GM10266 (cell line): ENCODE measurements at regions not wholly inside any gene's neighbourhood (a gene's known extent, or its start where the extent isn't known, plus 50 kb on each side); places are given as distances from the start of the nearest gene placed in this dataset.
"Not testable (repeated sequence)": the region's sequence is repeated elsewhere in the genome, so short reads cannot be mapped to it uniquely, and the experiment has no call there.

Source experiments
- DNase-seq: peaks from one replicate; pipeline ENCODE4 v3.0.0; 2012; ENCODE audit errors: extremely low spot score
- TF ChIP-seq, protein P1 (sequence below): IDR thresholded peaks from 2 replicates; pipeline ENCODE4 v1.5.1; 2012; ENCODE audit warnings: mild to moderate bottlenecking, low read depth; ENCODE audit not compliant: control insufficient read depth, insufficient read depth; ENCODE audit errors: missing control alignments

DNA sequence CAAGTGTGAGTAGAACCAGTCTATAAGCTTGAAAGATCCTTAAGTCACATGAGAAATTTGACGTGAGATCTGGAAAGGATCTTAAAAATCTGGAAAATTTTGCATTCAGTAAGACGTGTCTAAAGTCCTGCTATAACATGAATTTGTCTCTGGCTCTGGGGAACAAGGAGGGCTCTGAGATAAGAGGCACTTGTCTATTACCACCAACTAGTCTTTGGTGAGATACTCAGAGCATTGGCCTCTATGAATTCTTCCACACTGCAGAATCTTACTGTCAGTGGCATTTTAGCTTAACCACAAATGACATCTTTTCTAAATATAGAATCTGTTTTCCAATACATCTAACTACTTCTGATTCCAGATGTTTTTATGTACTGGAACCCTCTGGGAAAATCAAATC, 1504.5 kb downstream of the DPP10 start:
- no peak for DNase-seq
- TF ChIP-seq, protein P1, sequence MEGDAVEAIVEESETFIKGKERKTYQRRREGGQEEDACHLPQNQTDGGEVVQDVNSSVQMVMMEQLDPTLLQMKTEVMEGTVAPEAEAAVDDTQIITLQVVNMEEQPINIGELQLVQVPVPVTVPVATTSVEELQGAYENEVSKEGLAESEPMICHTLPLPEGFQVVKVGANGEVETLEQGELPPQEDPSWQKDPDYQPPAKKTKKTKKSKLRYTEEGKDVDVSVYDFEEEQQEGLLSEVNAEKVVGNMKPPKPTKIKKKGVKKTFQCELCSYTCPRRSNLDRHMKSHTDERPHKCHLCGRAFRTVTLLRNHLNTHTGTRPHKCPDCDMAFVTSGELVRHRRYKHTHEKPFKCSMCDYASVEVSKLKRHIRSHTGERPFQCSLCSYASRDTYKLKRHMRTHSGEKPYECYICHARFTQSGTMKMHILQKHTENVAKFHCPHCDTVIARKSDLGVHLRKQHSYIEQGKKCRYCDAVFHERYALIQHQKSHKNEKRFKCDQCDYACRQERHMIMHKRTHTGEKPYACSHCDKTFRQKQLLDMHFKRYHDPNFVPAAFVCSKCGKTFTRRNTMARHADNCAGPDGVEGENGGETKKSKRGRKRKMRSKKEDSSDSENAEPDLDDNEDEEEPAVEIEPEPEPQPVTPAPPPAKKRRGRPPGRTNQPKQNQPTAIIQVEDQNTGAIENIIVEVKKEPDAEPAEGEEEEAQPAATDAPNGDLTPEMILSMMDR: no peak

- DNase-seq: no peak
- TF ChIP-seq, protein P1: no peak
Measured at GRCh38 chr2:115976916-115977315, 1534.5 kb downstream of the DPP10 start.

- DNase-seq: no peak
- TF ChIP-seq, protein P1: no peak
Measured at GRCh38 chr2:115999039-115999438, 1556.6 kb downstream of the DPP10 start.

- DNase-seq: no peak
- TF ChIP-seq, protein P1: no peak
Measured at GRCh38 chr2:116023026-116023425, 1580.6 kb downstream of the DPP10 start.

- not testable (repeated sequence) for DNase-seq
Measured at GRCh38 chr2:116038758-116039157, 1596.3 kb downstream of the DPP10 start.

DNA sequence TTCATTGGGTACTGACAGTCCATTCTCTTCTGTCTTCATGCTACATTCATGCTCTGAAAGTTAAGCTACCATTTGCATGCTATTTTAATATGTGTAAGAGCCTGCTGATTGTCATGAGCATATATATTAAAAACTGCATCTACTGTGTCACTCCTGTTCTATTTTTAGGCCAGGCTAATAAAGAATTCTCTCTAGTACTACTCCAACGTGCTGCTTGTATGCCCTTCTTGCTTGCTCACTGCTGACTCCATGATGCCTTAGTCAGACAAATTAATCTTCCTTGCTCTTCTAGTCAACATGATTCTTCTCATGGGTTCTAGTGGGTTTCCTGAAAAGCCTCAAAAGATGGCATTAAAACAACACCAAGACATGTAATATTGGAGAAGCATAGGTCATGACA, 1600.1 kb downstream of the DPP10 start:
- no peak for DNase-seq
- TF ChIP-seq, protein P1: no peak

- TF ChIP-seq, protein P1: no peak
- no peak for DNase-seq
Measured at GRCh38 chr2:116057538-116057937, 1615.1 kb downstream of the DPP10 start.

GRCh38 chr2:116061023-116061422, 1618.6 kb downstream of the DPP10 start:
- DNase-seq: no peak
- TF ChIP-seq, protein P1: no peak
